GM19463 (cell line): ENCODE measurements at regions not wholly inside any gene's neighbourhood (a gene's known extent, or its start where the extent isn't known, plus 50 kb on each side); places are given as distances from the start of the nearest gene placed in this dataset.
"Not testable (repeated sequence)": the region's sequence is repeated elsewhere in the genome, so short reads cannot be mapped to it uniquely, and the experiment has no call there.

Experiments
- ATAC-seq: cut with Tn5 transposase; IDR thresholded peaks from one replicate; pipeline ENCODE4 v1.9.1; 2021; ENCODE audit warnings: mild to moderate bottlenecking, moderate library complexity; ENCODE audit not compliant: unreplicated experiment

- no peak for ATAC-seq
Observed at GRCh38 chr14:46147452-46147851, 504.1 kb downstream of the RPL10L start.

GRCh38 chr14:46147024-46147423, 504.6 kb downstream of the RPL10L start:
- no peak for ATAC-seq

- no peak for ATAC-seq
Observed at GRCh38 chr14:46140445-46140844, 511.1 kb downstream of the RPL10L start.

GRCh38 chr14:46139649-46140048, 511.9 kb downstream of the RPL10L start:
- no peak for ATAC-seq

- ATAC-seq: no peak
Observed at GRCh38 chr14:46137786-46138185, 513.8 kb downstream of the RPL10L start.

- ATAC-seq: no peak
Observed at GRCh38 chr14:46136456-46136855, 515.1 kb downstream of the RPL10L start.

- ATAC-seq: no peak
Observed at GRCh38 chr14:46108228-46108627, 543.4 kb downstream of the RPL10L start.

GRCh38 chr14:46100901-46101300, 550.7 kb downstream of the RPL10L start:
- not testable (repeated sequence) for ATAC-seq

- no peak for ATAC-seq
Observed at GRCh38 chr14:46091819-46092218, 559.8 kb downstream of the RPL10L start.

- no peak for ATAC-seq
Observed at GRCh38 chr14:46087604-46088003, 564.0 kb downstream of the RPL10L start.

GRCh38 chr14:46074061-46074460, 577.5 kb downstream of the RPL10L start:
- no peak for ATAC-seq

GRCh38 chr14:46063872-46064271, 587.7 kb downstream of the RPL10L start:
- ATAC-seq: no peak

- ATAC-seq: no peak
Observed at GRCh38 chr14:46058964-46059563, 592.5 kb downstream of the RPL10L start.

GRCh38 chr14:46057799-46058198, 593.8 kb downstream of the RPL10L start:
- ATAC-seq: no peak

GRCh38 chr14:46054526-46054925, 597.1 kb downstream of the RPL10L start:
- ATAC-seq: no peak

- ATAC-seq: no peak
Observed at GRCh38 chr14:46053221-46053620, 598.4 kb downstream of the RPL10L start.

GRCh38 chr14:46051796-46052195, 599.8 kb downstream of the RPL10L start:
- ATAC-seq: no peak

- no peak for ATAC-seq
Observed at GRCh38 chr14:46048127-46048526, 603.5 kb downstream of the RPL10L start.

GRCh38 chr14:46036099-46036498, 615.5 kb downstream of the RPL10L start:
- ATAC-seq: no peak

- ATAC-seq: no peak
Observed at GRCh38 chr14:46034305-46034704, 617.3 kb downstream of the RPL10L start.

- no peak for ATAC-seq
Observed at GRCh38 chr14:46018846-46019420, 632.6 kb downstream of the RPL10L start.

GRCh38 chr14:46008348-46008747, 643.2 kb downstream of the RPL10L start:
- ATAC-seq: no peak

- no peak for ATAC-seq
Observed at GRCh38 chr14:45998554-45998953, 653.0 kb downstream of the RPL10L start.
